Liver (tissue), 8 donors: ENCODE measurements at regions not wholly inside any gene's neighbourhood (a gene's known extent, or its start where the extent isn't known, plus 50 kb on each side); places are given as distances from the start of the nearest gene placed in this dataset.

Experiments used
- DNase-seq: peaks from one replicate; pipeline ENCODE4 v3.0.0-alpha.2; 2017; ENCODE audit warnings: low spot score
- H3K27ac ChIP-seq, 2 donors: one replicate each; pipeline ENCODE4 v1.7.0; 2013; ENCODE audit warnings: inconsistent platforms in 2 of 2, low read length in 2 of 2, control low read depth in 1 of 2, low read depth in 1 of 2, mild to moderate bottlenecking in 1 of 2
- H3K27me3 ChIP-seq, 4 donors: one replicate each; pipeline versions ENCODE4 v1.6.1 to v1.7.0; 2013; ENCODE audit warnings: low read length in 3 of 4, inconsistent platforms in 1 of 4, mild to moderate bottlenecking in 1 of 4, moderate library complexity in 1 of 4; ENCODE audit not compliant: control insufficient read depth in 4 of 4, insufficient read depth in 4 of 4
- H3K36me3 ChIP-seq, 4 donors: one replicate each; pipeline versions ENCODE4 v1.6.1 to v1.7.0; 2013; ENCODE audit warnings: low read length in 3 of 4, mild to moderate bottlenecking in 3 of 4, low read depth in 1 of 4, moderate library complexity in 1 of 4; ENCODE audit not compliant: control insufficient read depth in 4 of 4, insufficient read depth in 3 of 4
- H3K4me1 ChIP-seq, 4 donors: one replicate each; pipeline versions ENCODE4 v1.6.1 to v1.7.0; 2013; ENCODE audit warnings: low read length in 3 of 4, mild to moderate bottlenecking in 3 of 4, moderate library complexity in 1 of 4; ENCODE audit not compliant: control insufficient read depth in 4 of 4, insufficient read depth in 4 of 4
- H3K4me3 ChIP-seq, 3 donors: one replicate each; pipeline versions ENCODE4 v1.6.1 to v1.7.0; 2013; ENCODE audit warnings: low read length in 3 of 3, control low read depth in 1 of 3, low read depth in 1 of 3, mild to moderate bottlenecking in 1 of 3
- H3K9ac ChIP-seq, 2 donors: one replicate each; pipeline ENCODE4 v1.7.0; 2013; ENCODE audit warnings: low read length in 2 of 2, mild to moderate bottlenecking in 2 of 2, moderate library complexity in 2 of 2, control low read depth in 1 of 2, low read depth in 1 of 2
- H3K9me3 ChIP-seq, 4 donors: one replicate each; pipeline versions ENCODE4 v1.6.1 to v1.7.0; 2013; ENCODE audit warnings: low read length in 3 of 4; ENCODE audit not compliant: control insufficient read depth in 4 of 4
- ATF3 ChIP-seq: IDR thresholded peaks from 2 replicates; pipeline ENCODE4 v1.6.1; 2016; ENCODE audit warnings: antibody characterized with exemption
- CTCF ChIP-seq: fragments of 150-350 bp; IDR thresholded peaks from 2 replicates; pipeline ENCODE4 v1.5.1; 2017; ENCODE audit warnings: improper control_type of control experiment, low read depth, low read length; ENCODE audit not compliant: missing input control
- EGR1 ChIP-seq, 2 donors: IDR thresholded peaks; 2 replicates each; pipeline ENCODE4 v1.6.1; 2016 to 2018; ENCODE audit warnings: antibody characterized with exemption in 2 of 2, low read depth in 2 of 2
- FOXA1 ChIP-seq: IDR thresholded peaks from 2 replicates; pipeline ENCODE4 v1.6.1; 2016; ENCODE audit warnings: antibody characterized with exemption
- FOXA2 ChIP-seq: IDR thresholded peaks from 2 replicates; pipeline ENCODE4 v1.6.1; 2016; ENCODE audit warnings: antibody characterized with exemption
- GABPA ChIP-seq, 2 donors: IDR thresholded peaks in 1 of 2; conservative IDR thresholded peaks in 1 of 2; 2 replicates each; pipeline ENCODE4 v1.6.1; 2016; ENCODE audit warnings: antibody characterized with exemption in 2 of 2, mild to moderate bottlenecking in 1 of 2, moderate library complexity in 1 of 2
- HNF4A ChIP-seq, 2 donors: conservative IDR thresholded peaks; 2 replicates each; pipeline ENCODE4 v1.6.1; 2016; ENCODE audit warnings: antibody characterized with exemption in 2 of 2, mild to moderate bottlenecking in 2 of 2
- HNF4G ChIP-seq: IDR thresholded peaks from 2 replicates; pipeline ENCODE4 v1.6.1; 2016; ENCODE audit warnings: antibody characterized with exemption
- JUND ChIP-seq, 2 donors: IDR thresholded peaks; 2 replicates each; pipeline ENCODE4 v1.6.1; 2016; ENCODE audit warnings: antibody characterized with exemption in 2 of 2
- MAX ChIP-seq: IDR thresholded peaks from 2 replicates; pipeline ENCODE4 v1.6.1; 2016; ENCODE audit warnings: antibody characterized with exemption
- NR2F2 ChIP-seq: IDR thresholded peaks from 2 replicates; pipeline ENCODE4 v1.6.1; 2016; ENCODE audit warnings: antibody characterized with exemption
- RAD21 ChIP-seq, 2 donors: IDR thresholded peaks; 2 replicates each; pipeline ENCODE4 v1.6.1; 2016; ENCODE audit warnings: antibody characterized with exemption in 2 of 2, mild to moderate bottlenecking in 2 of 2
- REST ChIP-seq: IDR thresholded peaks from 2 replicates; pipeline ENCODE4 v1.6.1; 2016; ENCODE audit warnings: antibody characterized with exemption, mild to moderate bottlenecking
- RXRA ChIP-seq, 2 donors: IDR thresholded peaks; 2 replicates each; pipeline ENCODE4 v1.6.1; 2017 to 2018; ENCODE audit warnings: antibody characterized with exemption in 2 of 2, mild to moderate bottlenecking in 1 of 2
- SP1 ChIP-seq: IDR thresholded peaks from 2 replicates; pipeline ENCODE4 v1.6.1; 2018; ENCODE audit warnings: antibody characterized with exemption, mild to moderate bottlenecking
- TAF1 ChIP-seq: conservative IDR thresholded peaks from 2 replicates; pipeline ENCODE4 v1.6.1; 2016; ENCODE audit warnings: antibody characterized with exemption, mild to moderate bottlenecking
- YY1 ChIP-seq: IDR thresholded peaks from 2 replicates; pipeline ENCODE4 v1.6.1; 2016; ENCODE audit warnings: antibody characterized with exemption, mild to moderate bottlenecking
- ZBTB33 ChIP-seq: IDR thresholded peaks from 2 replicates; pipeline ENCODE4 v1.6.1; 2016; ENCODE audit warnings: antibody characterized with exemption
- WGBS: extraction: QIAGEN DNeasy Blood & Tissue Kit; methylation state at CpG from one replicate; pipeline ENCODE4 v1.1.7; 2013; 5-methylcytosine and 5-hydroxymethylcytosine counted together
- donor health status: healthy.
- donor health status: healthy.
- donor health status: healthy.
- donor health status: healthy.
- donor health status: healthy.

- Histone ChIP-seq H3K4me3 (no peak overlapping the region), H3K9me3 (no peaks in the 10 kb centered on the region), H3K9ac (no peak overlapping the region), H3K4me1 (no peaks in the 10 kb centered on the region), H3K36me3 (no peaks in the 10 kb centered on the region), H3K27me3 (no peaks in the 10 kb centered on the region), H3K27ac (no peak overlapping the region)
- TF ChIP-seq RAD21 (IDR thresholded peaks at IDR 0.05) (no peak), HNF4A (conservative IDR thresholded peaks at IDR 0.05) (no peak), EGR1 (IDR thresholded peaks at IDR 0.05; ENCODE audit: low read depth in 2 of 2) (no peak), HNF4G (no peak), REST (no peak), MAX (no peak), FOXA1 (no peak), FOXA2 (no peak), NR2F2 (no peak), ZBTB33 (no peak), YY1 (no peak), TAF1 (no peak), CTCF (no peak), SP1 (no peak), RXRA (IDR thresholded peaks at IDR 0.05) (no peak), JUND (IDR thresholded peaks at IDR 0.05) (no peak), GABPA (IDR thresholded peaks at IDR 0.05 in 1 of 2, conservative IDR thresholded peaks at IDR 0.05 in 1 of 2) (no peak), ATF3 (no peak)
- DNase-seq, result no peak
Observed at GRCh38 chr7:17668122-17668521, 272.2 kb downstream of the SNX13 start.

- Histone ChIP-seq H3K36me3 (no peaks in the 10 kb centered on the region), H3K27ac (no peak overlapping the region), H3K4me1 (no peaks in the 10 kb centered on the region), H3K9me3 (no peaks in the 10 kb centered on the region), H3K9ac (no peak overlapping the region), H3K4me3 (no peak overlapping the region), H3K27me3 (no peaks in the 10 kb centered on the region)
- TF ChIP-seq REST (no peak), RAD21 (IDR thresholded peaks at IDR 0.05) (no peak), GABPA (IDR thresholded peaks at IDR 0.05 in 1 of 2, conservative IDR thresholded peaks at IDR 0.05 in 1 of 2) (no peak), CTCF (no peak), HNF4A (conservative IDR thresholded peaks at IDR 0.05) (no peak), TAF1 (no peak), JUND (IDR thresholded peaks at IDR 0.05) (no peak), NR2F2 (no peak), ATF3 (no peak), FOXA2 (no peak)
- WGBS, result 79% methylated on average over 4 of the region's 4 CpGs
- DNase-seq, result no peak
Observed at GRCh38 chr7:17669204-17669603, 271.1 kb downstream of the SNX13 start.
